ENCODE measurements at regions not wholly inside any gene's neighbourhood (a gene's known extent, or its start where the extent isn't known, plus 50 kb on each side); places are given as distances from the start of the nearest gene placed in this dataset.

- TF ChIP-seq CTCF (IDR thresholded peaks at IDR 0.05 in 8 of 11, conservative IDR thresholded peaks at IDR 0.05 in 3 of 11) (no peak), POLR2AphosphoS5 (IDR thresholded peaks at IDR 0.05) (no peak)
These were observed 73.4 kb downstream of the MYEOV start for GRCh38 chr11:69367211-69367964.

Measured in spleen (tissue), 7 donors.